IMR-90 (cell line): ENCODE measurements at regions not wholly inside any gene's neighbourhood (a gene's known extent, or its start where the extent isn't known, plus 50 kb on each side); places are given as distances from the start of the nearest gene placed in this dataset.

Experiments used
- ATAC-seq: fragments of 200-7000 bp; cut with Tn5 transposase; 2 replicates; pipeline ENCODE4 v1.9.1; 2020; ENCODE audit warnings: low read depth, mild to moderate bottlenecking, moderate library complexity
- BruUV-seq: library from RNA; stranded (reverse); fragments of 400-500 nt; replicated peaks from 2 replicates; lab custom pipeline; 2021; lab: Mats Ljungman, UMichigan
- CTCF ChIA-PET: fragments of 300-600 bp; formaldehyde crosslinking; extraction: SDS; loops from one replicate; lab custom pipeline; 2021; ENCODE audit warnings: antibody characterized with exemption; lab: Yijun Ruan, JAX
- POLR2A ChIA-PET: fragments of 300-600 bp; sonication (Branson Sonifier 250); formaldehyde crosslinking; loops from one replicate; lab custom pipeline; 2022; ENCODE audit warnings: antibody characterized with exemption; ENCODE audit not compliant: unreplicated experiment; lab: Charles Lee
- DNase-seq: peaks from one replicate; pipeline ENCODE4 v3.0.0; 2013
- H2AFZ ChIP-seq: replicated peaks from 2 replicates; pipeline ENCODE3; 2013; ENCODE audit warnings: low read length, mild to moderate bottlenecking; ENCODE audit not compliant: poor library complexity
- H2AK5ac ChIP-seq: 2 replicates; pipeline ENCODE4 v1.6.1; 2013; ENCODE audit warnings: low read depth, low read length, inconsistent platforms
- H2AK9ac ChIP-seq: replicated peaks from 2 replicates; pipeline ENCODE3; 2013; ENCODE audit warnings: mild to moderate bottlenecking, low read depth, low read length, moderate library complexity; ENCODE audit not compliant: poor library complexity
- H2BK120ac ChIP-seq: 2 replicates; pipeline ENCODE4 v1.6.1; 2013; ENCODE audit warnings: low read depth, low read length, inconsistent platforms
- H2BK15ac ChIP-seq: 3 replicates; pipeline ENCODE4 v1.6.1; 2013; ENCODE audit warnings: low read depth, low read length, inconsistent platforms
- H2BK20ac ChIP-seq: 2 replicates; pipeline ENCODE4 v1.6.1; 2013; ENCODE audit warnings: low read depth, mild to moderate bottlenecking, inconsistent platforms, low read length, moderate library complexity
- H2BK5ac ChIP-seq: 2 replicates; pipeline ENCODE4 v1.6.1; 2013; ENCODE audit warnings: mild to moderate bottlenecking, low read depth, low read length, inconsistent platforms; ENCODE audit not compliant: poor library complexity, severe bottlenecking
- H3K14ac ChIP-seq: replicated peaks from 2 replicates; pipeline ENCODE4 v1.6.1; 2013; ENCODE audit warnings: low read depth, low read length, inconsistent platforms
- H3K18ac ChIP-seq: 2 replicates; pipeline ENCODE4 v1.6.1; 2013; ENCODE audit warnings: low read depth, low read length, control low read depth
- H3K23ac ChIP-seq: 2 replicates; pipeline ENCODE4 v1.6.1; 2013; ENCODE audit warnings: low read depth, low read length, inconsistent platforms
- H3K27ac ChIP-seq: 2 replicates; pipeline ENCODE4 v1.5.1; 2013; ENCODE audit warnings: mild to moderate bottlenecking, control low read depth, low read length; ENCODE audit not compliant: insufficient read depth
- H3K27me3 ChIP-seq: 2 replicates; pipeline ENCODE4 v1.6.1; 2013; ENCODE audit warnings: low read length; ENCODE audit not compliant: control insufficient read depth, insufficient read depth
- H3K36me3 ChIP-seq: 2 replicates; pipeline ENCODE4 v1.6.1; 2013; ENCODE audit warnings: low read length, mixed read lengths; ENCODE audit not compliant: control insufficient read depth, insufficient read depth
- H3K4ac ChIP-seq: 2 replicates; pipeline ENCODE4 v1.6.1; 2013; ENCODE audit warnings: low read depth, low read length, inconsistent platforms
- H3K4me1 ChIP-seq: 2 replicates; pipeline ENCODE4 v1.6.1; 2013; ENCODE audit warnings: low read length, mixed read lengths; ENCODE audit not compliant: control insufficient read depth, insufficient read depth
- H3K4me2 ChIP-seq: 2 replicates; pipeline ENCODE4 v1.6.1; 2013; ENCODE audit warnings: low read depth, mild to moderate bottlenecking, control low read depth, low read length, moderate library complexity
- H3K4me3 ChIP-seq: 2 replicates; pipeline ENCODE4 v1.5.1; 2013; ENCODE audit warnings: low read depth, mild to moderate bottlenecking, control low read depth, low read length, moderate library complexity; ENCODE audit not compliant: insufficient read depth
- H3K56ac ChIP-seq: 2 replicates; pipeline ENCODE4 v1.6.1; 2013; ENCODE audit warnings: low read length, inconsistent platforms; ENCODE audit not compliant: insufficient read depth; ENCODE audit errors: extremely low read depth
- H3K79me1 ChIP-seq, 2 experiments: 2 replicates each; pipeline ENCODE4 v1.6.1; 2013; ENCODE audit warnings: low read length in 2 of 2, inconsistent platforms in 1 of 2, low read depth in 1 of 2
- H3K9ac ChIP-seq: 2 replicates; pipeline ENCODE4 v1.6.1; 2013; ENCODE audit warnings: low read depth, low read length, control low read depth
- H3K9me1 ChIP-seq: 2 replicates; pipeline ENCODE4 v1.6.1; 2013; ENCODE audit warnings: low read length, inconsistent platforms; ENCODE audit not compliant: insufficient read depth
- H3K9me3 ChIP-seq: 2 replicates; pipeline ENCODE4 v1.6.1; 2013; ENCODE audit warnings: low read length; ENCODE audit not compliant: control insufficient read depth, insufficient read depth
- H4K20me1 ChIP-seq: 2 replicates; pipeline ENCODE4 v1.6.1; 2013; ENCODE audit warnings: low read length, inconsistent platforms; ENCODE audit not compliant: insufficient read depth
- H4K5ac ChIP-seq: 2 replicates; pipeline ENCODE4 v1.6.1; 2013; ENCODE audit warnings: mild to moderate bottlenecking, low read depth, low read length, control low read depth
- H4K8ac ChIP-seq, 2 experiments: 2 replicates each; pipeline ENCODE4 v1.6.1; 2013; ENCODE audit warnings: low read depth in 2 of 2, low read length in 2 of 2, control low read depth in 1 of 2, inconsistent platforms in 1 of 2
- H4K91ac ChIP-seq: 2 replicates; pipeline ENCODE4 v1.6.1; 2013; ENCODE audit warnings: low read depth, low read length, inconsistent platforms; ENCODE audit not compliant: insufficient read depth
- BHLHE40 ChIP-seq: fragments of 150-350 bp; IDR thresholded peaks from 2 replicates; pipeline ENCODE4 v1.6.1; 2016; ENCODE audit warnings: mild to moderate bottlenecking, low read depth, low read length
- CEBPB ChIP-seq: IDR thresholded peaks from 2 replicates; pipeline ENCODE4 v1.6.1; 2012; ENCODE audit warnings: low read depth, low read length, improper control_type of control experiment
- CHD1 ChIP-seq: IDR thresholded peaks from 2 replicates; pipeline ENCODE4 v1.6.1; 2012; ENCODE audit warnings: low read depth, low read length, improper control_type of control experiment
- ELK1 ChIP-seq: fragments of 150-350 bp; IDR thresholded peaks from 2 replicates; pipeline ENCODE4 v1.6.1; 2016; ENCODE audit warnings: low read depth, mild to moderate bottlenecking, low read length, moderate library complexity, borderline replicate concordance
- FOS ChIP-seq: fragments of 150-350 bp; IDR thresholded peaks from 2 replicates; pipeline ENCODE4 v1.6.1; 2016; ENCODE audit warnings: low read depth, low read length
- MAFK ChIP-seq: IDR thresholded peaks from 2 replicates; pipeline ENCODE4 v1.6.1; 2012; ENCODE audit warnings: low read depth, low read length, improper control_type of control experiment
- MAZ ChIP-seq: IDR thresholded peaks from 2 replicates; pipeline ENCODE4 v1.6.1; 2012; ENCODE audit warnings: low read depth, mild to moderate bottlenecking, low read length, improper control_type of control experiment, moderate library complexity, borderline replicate concordance
- MXI1 ChIP-seq: IDR thresholded peaks from 2 replicates; pipeline ENCODE4 v1.6.1; 2012; ENCODE audit warnings: low read depth, mild to moderate bottlenecking, low read length, moderate library complexity, borderline replicate concordance
- NFE2L2 ChIP-seq: fragments of 150-350 bp; IDR thresholded peaks from 2 replicates; pipeline ENCODE4 v1.6.1; 2016; ENCODE audit warnings: low read depth, mild to moderate bottlenecking, low read length
- POLR2A ChIP-seq: IDR thresholded peaks from 2 replicates; pipeline ENCODE4 v1.6.1; 2012; ENCODE audit warnings: mild to moderate bottlenecking, low read depth, low read length
- RAD21 ChIP-seq: IDR thresholded peaks from 2 replicates; pipeline ENCODE4 v1.6.1; 2012; ENCODE audit warnings: low read length, improper control_type of control experiment
- RCOR1 ChIP-seq: IDR thresholded peaks from 2 replicates; pipeline ENCODE4 v1.6.1; 2012; ENCODE audit warnings: mild to moderate bottlenecking, low read length, improper control_type of control experiment; ENCODE audit not compliant: insufficient replicate concordance
- RFX5 ChIP-seq: IDR thresholded peaks from 2 replicates; pipeline ENCODE4 v1.8.0; 2012; ENCODE audit warnings: low read depth, mild to moderate bottlenecking, low read length, moderate library complexity
- SMC3 ChIP-seq: fragments of 150-350 bp; IDR thresholded peaks from 2 replicates; pipeline ENCODE4 v1.6.1; 2016; ENCODE audit warnings: low read depth, mild to moderate bottlenecking, antibody characterized with exemption, low read length, moderate library complexity
- USF2 ChIP-seq: fragments of 150-350 bp; IDR thresholded peaks from 2 replicates; pipeline ENCODE4 v1.6.1; 2017; ENCODE audit warnings: mild to moderate bottlenecking, antibody characterized with exemption, low read length, low read depth
- WGBS, 2 experiments: methylation state at CpG; one replicate each; pipeline versions ENCODE4 v1.1.5 to v1.1.7; 2013; ENCODE audit warnings: missing lambda C conversion rate in 2 of 2; ENCODE audit not compliant: insufficient read length in 1 of 2; ENCODE audit errors: extremely low coverage in 2 of 2; 5-methylcytosine and 5-hydroxymethylcytosine counted together
- dilution Hi-C: fragments of 300-500 bp; cut with HindIII; formaldehyde crosslinking; loops from one replicate; pipeline ENCODE4 v1.14.3; 2018; ENCODE audit warnings: low sequenced_read_pairs; ENCODE audit not compliant: unreplicated experiment
- in situ Hi-C: fragments of 300-500 bp; cut with MboI; formaldehyde crosslinking; loops from 3 replicates; pipeline ENCODE4 v1.14.3; 2019; ENCODE audit warnings: low sequenced_read_pairs, inconsistent platforms, mixed read lengths
- intact Hi-C: fragments of 100-400 bp; cut with micrococcal nuclease; formaldehyde crosslinking; loops from 2 replicates; pipeline ENCODE4 v1.10.0; 2022
- TF ChIP-seq, protein P1 (sequence below): conservative IDR thresholded peaks from 2 replicates; pipeline ENCODE4 v1.5.1; 2012; ENCODE audit warnings: mild to moderate bottlenecking, low read depth, low read length, improper control_type of control experiment

DNA sequence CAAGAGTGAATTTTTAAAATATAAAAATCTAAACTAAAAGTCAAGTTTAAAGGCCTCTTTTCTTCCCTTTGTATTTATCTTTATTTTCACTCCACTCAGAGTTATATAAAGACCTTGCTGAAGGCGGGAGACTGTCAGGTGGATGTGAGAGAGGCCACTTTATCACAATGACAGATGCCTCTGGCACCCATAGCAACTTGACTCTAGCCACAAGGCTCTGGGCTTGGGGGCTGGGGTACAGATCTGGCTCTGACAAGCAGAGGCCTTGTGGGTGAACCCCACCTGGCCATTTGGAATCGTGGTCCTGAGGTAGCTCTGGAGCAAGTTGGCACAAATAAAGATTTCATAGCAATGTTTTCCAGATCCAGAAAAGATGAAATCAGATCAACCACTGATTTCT, 417.2 kb downstream of the RFPL4B start:
- no peak for DNase-seq
- Histone ChIP-seq H4K8ac (no peak overlapping the region), H2BK5ac (no peak overlapping the region), H2BK120ac (no peak overlapping the region), H3K36me3 (no peaks in the 10 kb centered on the region), H3K27ac (no peak overlapping the region), H3K4me3 (no peak overlapping the region), H3K23ac (no peak overlapping the region), H3K18ac (no peak overlapping the region), H2AK9ac (no peak overlapping the region), H3K4me1 (no peaks in the 10 kb centered on the region), H4K5ac (no peak overlapping the region), H3K27me3 (no peaks in the 10 kb centered on the region), H4K20me1 (no peaks in the 10 kb centered on the region), H3K79me1 (no peaks in the 10 kb centered on the region), H4K91ac (no peak overlapping the region), H3K14ac (no peak overlapping the region), H2BK20ac (no peak overlapping the region), H3K9me3 (peaks cover 4% of the 10 kb centered on the region), H3K9me1 (no peaks in the 10 kb centered on the region), H2BK15ac (no peak overlapping the region), H2AFZ (no peak overlapping the region), H2AK5ac (no peak overlapping the region), H3K9ac (no peak overlapping the region), H3K4me2 (no peak overlapping the region), H3K56ac (no peak overlapping the region), H3K4ac (no peak overlapping the region)
- no peak for ATAC-seq
- in situ Hi-C loops, result no loop called here
- intact Hi-C loops, result no loop called here
- ChIA-PET CTCF (no interaction called here), POLR2A (no interaction called here)
- TF ChIP-seq BHLHE40, result no peak
- TF ChIP-seq, protein P1, sequence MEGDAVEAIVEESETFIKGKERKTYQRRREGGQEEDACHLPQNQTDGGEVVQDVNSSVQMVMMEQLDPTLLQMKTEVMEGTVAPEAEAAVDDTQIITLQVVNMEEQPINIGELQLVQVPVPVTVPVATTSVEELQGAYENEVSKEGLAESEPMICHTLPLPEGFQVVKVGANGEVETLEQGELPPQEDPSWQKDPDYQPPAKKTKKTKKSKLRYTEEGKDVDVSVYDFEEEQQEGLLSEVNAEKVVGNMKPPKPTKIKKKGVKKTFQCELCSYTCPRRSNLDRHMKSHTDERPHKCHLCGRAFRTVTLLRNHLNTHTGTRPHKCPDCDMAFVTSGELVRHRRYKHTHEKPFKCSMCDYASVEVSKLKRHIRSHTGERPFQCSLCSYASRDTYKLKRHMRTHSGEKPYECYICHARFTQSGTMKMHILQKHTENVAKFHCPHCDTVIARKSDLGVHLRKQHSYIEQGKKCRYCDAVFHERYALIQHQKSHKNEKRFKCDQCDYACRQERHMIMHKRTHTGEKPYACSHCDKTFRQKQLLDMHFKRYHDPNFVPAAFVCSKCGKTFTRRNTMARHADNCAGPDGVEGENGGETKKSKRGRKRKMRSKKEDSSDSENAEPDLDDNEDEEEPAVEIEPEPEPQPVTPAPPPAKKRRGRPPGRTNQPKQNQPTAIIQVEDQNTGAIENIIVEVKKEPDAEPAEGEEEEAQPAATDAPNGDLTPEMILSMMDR, result no peak
- no peak for TF ChIP-seq POLR2A
- TF ChIP-seq RAD21, result no peak
- no peak for TF ChIP-seq RFX5
- no peak for TF ChIP-seq ELK1
- no peak for TF ChIP-seq NFE2L2
- no peak for TF ChIP-seq USF2
- TF ChIP-seq MXI1, result no peak
- no peak for TF ChIP-seq CHD1
- TF ChIP-seq MAZ, result no peak
- no peak for TF ChIP-seq MAFK
- TF ChIP-seq CEBPB, result no peak
- TF ChIP-seq FOS, result no peak
- no peak for TF ChIP-seq SMC3
- no peak for TF ChIP-seq RCOR1
- BruUV-seq, result no TSS peak
- WGBS, 2 experiments, result no CpG with 5 or more reads among the region's 2 CpGs
- dilution Hi-C loops, result no loop called here
